ENCODE measurements at regions not wholly inside any gene's neighbourhood (a gene's known extent, or its start where the extent isn't known, plus 50 kb on each side); places are given as distances from the start of the nearest gene placed in this dataset.
"Not testable (repeated sequence)": the region's sequence is repeated elsewhere in the genome, so short reads cannot be mapped to it uniquely, and the experiment has no call there.

DNA sequence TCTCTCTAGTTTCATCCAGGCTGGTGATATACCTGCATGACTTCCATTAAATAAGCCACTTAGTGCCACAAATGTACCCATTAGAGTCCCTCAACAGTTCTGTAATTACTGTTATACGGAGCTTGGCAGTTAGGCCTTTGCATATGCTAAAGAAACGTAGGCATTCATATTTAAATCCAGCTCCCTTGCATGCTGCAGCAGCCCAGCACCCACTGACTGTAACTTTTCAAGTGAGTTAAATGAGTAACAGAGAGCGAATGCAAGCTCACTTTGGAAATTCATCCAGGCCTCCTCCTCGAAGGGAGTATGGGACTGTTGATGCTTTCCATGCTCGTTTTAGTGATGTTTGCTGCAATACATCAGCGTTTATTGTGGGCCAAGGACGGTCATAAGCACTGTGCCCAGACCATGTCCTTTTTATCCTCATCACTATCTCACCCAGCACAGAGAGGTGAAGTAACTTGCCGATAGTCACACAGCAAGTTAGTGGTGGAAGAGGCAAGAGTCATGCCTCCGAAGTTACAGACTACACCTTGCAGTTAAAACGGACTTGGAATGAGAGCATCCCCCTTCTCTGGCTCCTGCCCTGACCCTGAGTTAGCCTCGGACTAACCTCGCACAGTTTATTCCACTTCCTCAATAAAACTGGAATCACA lies 179.4 kb upstream of the PDE10A start:
- no peak for DNase-seq

DNA sequence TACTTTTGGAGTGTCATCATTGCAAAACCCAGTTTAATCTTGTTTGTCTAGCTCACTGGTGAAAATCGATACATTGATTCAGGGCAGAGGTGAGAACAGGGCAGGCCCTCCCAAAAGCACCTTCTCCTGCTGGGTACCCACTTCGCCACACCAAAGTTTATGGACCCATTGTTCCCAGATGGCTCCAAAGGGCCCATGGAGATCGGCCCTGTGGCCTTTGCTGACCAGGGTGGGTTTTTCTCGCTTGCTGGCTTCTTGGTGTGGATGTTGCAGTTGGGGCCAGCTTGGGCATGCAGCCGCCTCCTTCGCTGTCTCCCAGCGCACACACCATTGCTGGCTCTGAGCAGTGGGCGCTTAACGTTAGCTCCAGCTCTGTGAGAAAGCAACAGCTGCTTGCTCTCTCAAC lies 178.1 kb upstream of the PDE10A start:
- no peak for DNase-seq

DNA sequence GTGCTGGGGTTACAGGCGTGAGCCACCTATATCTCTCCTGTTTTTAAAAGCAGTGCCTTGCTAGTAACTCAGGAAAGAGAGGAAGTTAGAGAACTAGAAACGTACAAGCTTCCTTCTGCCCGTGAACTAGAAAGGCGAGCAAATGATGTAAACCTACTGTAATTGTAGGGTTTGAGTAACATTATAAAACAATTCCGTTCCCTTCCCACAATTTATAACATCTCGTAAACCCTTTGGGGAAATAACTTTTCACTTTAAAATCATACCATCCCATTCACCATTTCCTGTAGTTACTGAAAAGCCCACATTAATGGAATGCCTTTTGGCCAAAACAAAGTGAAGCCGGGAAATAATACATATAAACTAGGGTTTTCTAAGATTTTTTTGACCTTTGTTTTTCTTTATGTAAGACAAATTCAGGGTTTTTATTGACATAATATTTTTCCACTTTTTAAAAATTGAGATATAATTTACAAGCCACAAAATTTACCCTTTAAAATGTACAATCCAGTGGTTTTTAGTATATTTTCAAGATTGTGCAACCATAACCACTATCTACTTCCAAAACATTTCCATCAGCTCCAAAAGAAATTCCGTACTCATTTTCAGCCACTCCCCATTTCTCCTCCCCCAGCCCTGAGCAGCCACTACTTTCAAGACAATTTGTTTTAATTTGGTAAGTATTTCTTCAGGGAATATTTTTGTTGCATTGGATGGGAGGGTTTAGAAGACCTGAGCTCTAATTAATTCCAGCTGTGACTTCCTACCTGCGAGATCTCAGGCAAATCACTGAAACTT lies 175.1 kb upstream of the PDE10A start:
- no peak for DNase-seq

DNA sequence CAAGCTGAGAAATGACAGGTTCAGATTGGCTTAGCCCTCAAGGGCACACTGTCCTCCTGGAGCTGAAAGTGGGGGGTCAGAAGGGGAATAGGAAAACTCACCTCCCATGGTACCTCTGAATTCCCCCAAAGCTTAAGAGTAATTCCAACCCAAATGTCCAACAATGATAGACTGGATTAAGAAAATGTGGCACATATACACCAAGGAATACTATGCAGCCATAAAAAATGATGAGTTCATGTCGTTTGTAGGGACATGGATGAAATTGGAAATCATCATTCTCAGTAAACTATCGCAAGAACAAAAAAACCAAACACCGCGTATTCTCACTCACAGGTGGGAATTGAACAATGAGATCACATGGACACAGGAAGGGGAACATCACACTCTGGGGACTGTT lies 173.6 kb upstream of the PDE10A start:
- DNase-seq = not testable (repeated sequence)

DNA sequence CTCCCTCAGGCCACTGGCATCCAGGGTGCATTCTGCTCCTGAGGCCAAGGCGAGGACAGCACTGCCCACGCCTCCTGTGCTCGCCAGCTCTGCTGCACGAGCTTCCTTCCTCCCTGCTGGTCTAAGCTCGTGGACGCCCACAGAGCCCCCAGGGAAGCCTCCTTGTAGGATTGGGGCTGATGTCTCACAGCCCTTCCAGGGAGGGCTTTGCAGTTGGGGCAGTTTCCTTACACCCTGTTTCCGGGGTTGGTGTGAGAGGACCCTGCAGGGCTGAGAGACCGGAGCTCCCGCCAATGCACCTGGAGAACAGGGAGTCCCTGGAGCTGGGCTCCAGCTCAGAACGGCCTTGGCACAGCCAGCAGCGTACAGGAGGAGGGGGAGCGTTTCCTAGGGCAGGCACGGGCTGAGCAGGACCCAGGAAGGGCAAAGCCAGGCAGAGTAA lies 172.4 kb upstream of the PDE10A start:
- DNase-seq = no peak

DNA sequence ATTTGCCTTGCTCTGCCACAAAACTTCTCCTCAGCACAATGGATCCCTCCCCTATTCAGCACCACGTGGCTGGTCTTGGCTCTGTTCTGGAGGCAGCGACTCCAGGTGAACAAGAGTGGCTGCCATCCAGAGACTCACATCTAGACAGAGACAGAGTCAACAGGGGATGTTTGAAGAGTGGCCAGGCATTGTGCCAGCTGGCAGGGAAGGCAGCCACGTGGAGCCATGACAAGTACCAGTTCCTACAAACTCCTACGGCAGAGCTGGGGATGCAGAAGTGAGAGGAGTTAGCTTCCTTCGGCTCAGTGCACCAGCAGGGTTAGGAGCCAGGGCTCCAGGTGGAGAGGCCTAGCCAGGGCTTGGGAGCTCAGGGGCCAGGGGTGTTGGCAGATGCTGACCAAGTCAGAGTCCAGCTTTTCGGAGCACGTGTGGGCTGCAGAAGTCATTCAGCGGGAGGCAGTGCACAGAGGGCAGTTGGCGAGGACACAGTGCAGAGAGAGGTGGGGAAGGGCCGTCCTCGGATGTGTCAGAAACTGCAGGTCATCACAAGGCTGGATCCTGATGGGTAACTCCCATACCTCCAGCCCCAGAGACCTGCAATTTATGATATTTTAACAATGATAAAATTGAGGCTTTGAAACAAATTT lies 171.7 kb upstream of the PDE10A start:
- DNase-seq = no peak

DNA sequence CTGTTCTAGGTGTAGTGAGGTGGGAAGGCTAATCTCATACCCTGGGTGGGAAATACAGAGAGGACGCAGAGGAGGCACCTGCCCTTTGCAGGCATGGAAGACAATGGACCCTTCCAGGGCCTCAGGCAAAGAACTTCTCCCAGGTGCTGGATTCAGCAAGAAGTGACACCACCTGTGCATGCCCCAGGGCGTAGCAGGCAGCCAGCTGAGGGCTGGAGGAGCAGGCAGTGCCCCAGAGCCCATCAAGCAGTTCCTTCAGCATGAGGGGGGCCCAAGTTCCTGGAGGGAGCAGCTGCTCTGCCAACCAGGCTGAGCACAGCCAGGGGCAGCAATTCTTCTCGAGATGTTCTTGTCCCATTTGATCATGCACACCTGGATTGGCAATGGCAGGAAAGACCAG lies 170.3 kb upstream of the PDE10A start:
- DNase-seq = no peak

DNA sequence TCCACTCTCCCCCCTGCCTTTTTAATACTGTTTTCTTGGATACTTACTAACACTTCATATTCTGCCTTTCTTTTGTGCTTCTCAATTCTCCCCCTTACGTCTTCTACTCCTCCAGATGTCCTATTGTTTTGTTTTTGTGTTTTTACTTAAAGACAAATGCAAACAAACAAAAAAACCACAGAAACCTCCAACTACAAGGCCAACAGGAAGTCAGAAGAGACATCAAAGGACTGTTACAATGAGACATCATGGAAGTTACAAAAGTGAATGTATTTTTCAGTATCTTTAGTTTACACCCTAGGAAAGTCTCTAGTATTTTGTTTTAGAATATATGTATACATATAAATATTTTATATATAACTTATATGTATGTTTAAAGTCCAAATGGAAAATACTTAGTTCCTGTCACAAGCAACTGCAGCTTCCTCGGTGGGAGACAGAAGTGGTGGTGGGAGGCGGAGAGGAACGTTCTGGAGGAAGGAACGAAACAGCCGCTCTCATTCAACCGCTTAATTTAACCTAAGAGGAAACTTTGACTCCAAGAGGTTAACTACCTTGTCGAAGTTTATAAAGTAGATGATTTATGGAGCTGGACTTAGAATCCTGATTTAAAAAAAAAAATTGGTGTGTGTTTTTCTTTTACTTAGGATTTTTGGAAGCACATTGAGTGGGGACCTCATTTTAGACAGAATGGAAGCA lies 168.9 kb upstream of the PDE10A start:
- no peak for DNase-seq

DNA sequence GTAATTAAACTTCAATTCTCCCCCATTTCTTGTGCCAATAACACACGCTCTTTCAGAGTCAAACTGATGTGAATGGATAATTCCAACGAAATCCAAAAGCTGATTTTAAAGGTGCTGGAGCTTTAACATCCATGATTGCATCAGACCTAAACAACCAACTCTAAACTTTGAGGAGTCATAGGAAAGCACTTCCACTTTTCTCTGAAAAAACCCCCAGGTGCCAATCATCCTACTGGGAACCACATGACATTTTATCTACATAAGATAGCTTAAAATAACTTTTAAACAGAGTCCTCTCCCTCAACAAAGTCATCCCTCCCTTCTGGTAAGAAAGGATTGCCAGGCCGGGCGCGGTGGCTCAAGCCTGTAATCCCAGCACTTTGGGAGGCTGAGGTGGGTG lies 167.7 kb upstream of the PDE10A start:
- no peak for DNase-seq

DNA sequence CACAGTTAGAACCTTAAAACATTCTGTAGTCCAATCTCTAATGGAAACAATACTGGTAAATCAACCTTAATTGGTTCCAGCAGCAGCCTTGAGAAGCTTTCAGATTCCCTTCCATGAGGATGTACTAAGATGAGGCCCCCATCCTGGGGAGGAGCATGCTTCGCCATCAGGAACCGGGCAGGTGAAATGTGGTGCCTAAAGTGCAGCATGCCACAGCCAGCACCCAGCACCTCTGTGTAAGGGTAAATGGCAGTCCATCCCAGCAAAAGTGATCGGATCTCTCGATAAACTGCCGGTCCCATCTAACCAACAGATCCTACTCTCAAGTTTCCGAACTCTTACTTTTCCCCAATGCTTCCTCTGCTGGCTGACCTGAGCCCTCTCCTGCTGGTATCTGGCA lies 166.3 kb upstream of the PDE10A start:
- no peak for DNase-seq

DNA sequence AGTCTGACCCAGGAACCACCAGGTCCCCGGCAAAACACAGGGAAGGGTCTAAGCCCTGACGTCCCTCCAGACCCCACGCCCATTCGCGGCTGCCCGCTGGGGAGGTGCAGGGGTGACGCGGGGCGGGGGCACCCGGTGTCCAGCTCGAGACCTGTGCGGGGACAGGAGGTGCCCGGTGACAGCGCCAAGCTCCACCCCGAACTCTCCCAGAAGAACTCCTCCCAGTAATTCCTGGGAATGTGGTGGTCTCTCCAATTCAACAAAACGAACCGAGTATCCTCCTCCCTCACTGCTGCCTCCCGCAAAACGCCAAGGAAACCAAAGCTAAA lies 164.1 kb upstream of the PDE10A start:
- DNase-seq = no peak

DNA sequence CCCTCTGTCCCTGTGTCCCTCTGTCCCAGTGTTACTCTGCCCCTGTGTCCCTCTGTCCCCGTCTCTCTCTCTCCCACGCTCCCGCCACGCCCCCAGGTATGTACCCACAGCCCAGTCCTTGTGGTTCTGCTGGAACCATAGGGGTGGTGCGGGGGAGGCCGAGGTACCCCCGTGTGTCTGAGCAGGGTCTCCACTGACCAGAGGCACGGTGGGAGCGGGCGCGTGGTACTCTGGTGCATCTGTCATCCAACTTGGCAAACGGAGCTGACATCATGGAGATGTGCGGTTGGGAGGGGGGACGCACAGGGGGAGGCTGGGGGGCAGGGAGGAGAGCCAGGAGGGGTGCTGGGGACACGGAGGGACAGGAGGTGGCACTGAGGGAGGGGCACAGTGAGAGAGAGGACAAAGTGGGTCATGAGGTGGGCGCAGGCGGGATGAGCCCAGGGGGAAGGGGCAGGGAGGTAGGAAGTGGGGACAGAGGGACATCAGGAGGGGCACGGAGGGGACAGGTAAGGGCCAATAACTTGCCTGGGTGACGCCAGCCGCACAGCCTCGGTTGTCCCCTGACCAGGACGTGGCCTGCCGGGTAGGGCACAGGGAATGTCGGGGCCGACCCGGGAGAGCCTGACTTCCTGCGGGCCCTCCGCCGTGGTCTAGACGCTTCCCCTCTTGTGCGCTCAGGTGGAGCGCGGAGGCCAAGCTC lies 163.6 kb upstream of the PDE10A start:
- DNase-seq = no peak

DNA sequence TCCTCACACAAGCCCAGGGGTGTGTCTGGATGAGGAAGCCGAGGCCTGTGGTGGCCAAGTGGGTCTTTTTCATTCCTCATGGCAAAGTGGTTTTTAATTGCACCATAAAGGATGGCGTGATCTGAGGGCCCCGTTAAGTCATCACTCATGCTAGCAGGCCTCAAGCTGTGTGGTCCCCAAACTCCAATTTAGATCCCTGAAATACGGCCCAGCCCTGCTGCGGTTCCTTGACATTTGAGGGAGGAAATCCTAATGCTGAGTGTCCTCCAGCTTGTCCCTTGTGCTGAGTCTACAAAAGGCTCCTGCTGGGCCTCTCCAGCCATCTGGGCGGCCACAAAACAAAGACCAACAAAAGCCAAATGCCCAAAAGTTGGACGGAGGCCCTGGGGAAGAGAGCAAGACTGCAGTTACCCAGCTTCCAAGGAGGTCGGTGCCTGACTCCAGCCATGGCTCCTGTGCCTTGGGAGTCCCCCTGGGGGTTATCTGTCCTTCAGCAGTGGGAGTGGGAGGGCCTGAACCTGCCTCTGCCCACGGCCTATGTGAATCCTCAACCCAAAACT lies 162.3 kb upstream of the PDE10A start:
- DNase-seq = no peak

DNA sequence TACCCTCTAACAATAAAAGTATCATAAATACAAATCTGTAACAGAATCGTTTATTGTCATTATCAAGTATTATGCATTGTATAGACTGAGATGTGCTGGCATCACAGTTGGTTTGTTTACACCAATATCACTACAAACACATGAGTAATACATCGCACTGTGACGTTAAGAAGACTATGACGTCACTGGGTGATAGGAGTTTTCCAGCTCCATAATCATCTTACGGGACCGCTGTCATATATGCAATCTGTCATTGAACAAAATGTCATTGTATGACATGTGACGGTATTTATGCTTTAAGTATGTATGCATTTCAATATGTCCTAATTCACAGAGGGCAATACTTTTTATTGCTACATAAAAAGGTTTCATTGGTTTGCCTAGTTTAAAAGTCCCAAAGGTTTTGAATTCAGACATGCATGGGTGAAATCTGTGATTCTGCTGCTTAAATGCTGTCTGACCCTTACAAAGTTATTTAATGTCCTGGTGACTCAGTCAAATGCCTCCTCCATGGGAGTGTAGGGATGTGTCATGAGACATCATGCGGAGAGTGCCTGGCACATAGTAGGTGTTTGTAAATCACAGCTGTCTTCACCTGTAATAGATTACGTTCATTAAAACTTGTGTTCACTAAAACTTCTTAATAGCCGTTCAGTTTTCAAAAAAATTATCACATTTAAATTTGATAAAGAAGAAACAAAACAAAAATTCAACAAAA lies 160.7 kb upstream of the PDE10A start:
- no peak for DNase-seq

DNA sequence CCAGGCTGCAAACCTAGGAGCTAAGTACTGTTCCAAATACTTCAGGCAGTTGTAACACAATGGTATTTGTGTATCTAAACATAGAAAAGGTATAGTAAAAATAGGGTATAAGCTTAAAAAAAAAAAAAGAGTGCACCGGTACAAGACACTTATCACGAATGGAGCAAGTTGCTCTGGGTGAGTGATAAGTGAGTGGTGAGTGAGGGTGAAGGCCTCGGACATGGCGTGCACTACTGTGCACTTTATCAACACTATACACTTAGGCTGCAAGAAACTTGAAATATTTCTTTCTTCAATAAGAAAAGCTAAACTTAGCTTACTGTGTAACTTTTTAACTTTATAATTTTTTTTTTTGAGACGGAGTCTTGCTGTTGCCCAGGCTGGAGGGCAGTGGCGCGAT lies 159.5 kb upstream of the PDE10A start:
- DNase-seq = no peak

DNA sequence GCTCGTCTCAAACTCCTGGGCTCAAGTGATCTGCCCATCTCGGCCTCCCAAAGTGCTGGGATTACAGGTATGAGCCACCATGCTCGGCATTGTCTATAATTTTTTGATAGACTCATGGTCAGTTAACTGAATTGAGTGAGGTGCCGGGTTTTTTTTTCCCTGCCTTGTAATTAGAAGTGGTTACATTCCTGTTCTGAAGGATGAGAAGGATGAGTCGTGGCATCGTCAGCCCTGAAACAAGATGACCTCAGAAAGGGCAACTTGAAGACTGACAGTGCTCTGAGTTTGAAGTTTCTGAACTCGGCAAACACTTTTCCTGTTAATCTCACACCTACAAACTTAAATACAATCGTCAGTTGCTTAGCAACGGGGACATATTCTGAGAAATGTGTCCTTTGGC lies 158.7 kb upstream of the PDE10A start:
- no peak for DNase-seq

DNA sequence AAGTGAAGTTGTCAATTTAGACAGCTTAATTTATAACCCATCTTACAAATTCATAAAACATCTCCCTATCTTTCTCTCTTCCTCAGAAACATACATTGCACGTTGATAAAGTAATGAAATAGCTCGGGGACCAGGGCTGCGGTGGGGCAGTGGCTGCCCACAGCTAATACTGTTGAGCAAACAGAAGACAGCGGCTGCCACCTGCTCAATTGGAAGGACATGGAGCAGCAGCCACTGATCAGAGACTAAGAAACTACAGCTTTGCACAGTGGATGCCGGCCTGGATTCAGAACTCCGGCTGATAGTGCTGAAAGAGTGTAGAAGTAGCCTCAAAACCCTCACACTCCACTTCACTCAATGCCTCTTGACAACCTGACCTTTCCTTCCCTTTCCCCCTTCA lies 157.9 kb upstream of the PDE10A start:
- DNase-seq = no peak

DNA sequence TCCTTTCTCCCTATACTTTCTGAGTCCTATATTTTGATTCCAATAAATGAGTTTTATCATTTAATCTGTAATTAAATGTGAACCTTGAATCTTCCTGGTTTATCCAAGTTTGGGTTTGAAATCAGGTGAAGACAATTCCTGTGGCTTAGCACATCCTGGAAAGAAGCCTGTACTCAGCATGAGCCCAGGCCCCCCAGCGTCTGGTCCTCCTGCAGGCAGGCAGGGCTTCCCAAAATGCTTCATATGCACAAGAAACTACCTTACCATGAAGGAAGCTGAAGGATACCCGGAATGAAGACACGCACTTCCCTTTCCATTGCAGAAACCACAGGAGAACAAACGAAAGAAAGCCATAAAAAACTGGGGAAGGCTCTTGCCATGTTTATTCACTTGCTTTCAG lies 157.4 kb upstream of the PDE10A start:
- no peak for DNase-seq

DNA sequence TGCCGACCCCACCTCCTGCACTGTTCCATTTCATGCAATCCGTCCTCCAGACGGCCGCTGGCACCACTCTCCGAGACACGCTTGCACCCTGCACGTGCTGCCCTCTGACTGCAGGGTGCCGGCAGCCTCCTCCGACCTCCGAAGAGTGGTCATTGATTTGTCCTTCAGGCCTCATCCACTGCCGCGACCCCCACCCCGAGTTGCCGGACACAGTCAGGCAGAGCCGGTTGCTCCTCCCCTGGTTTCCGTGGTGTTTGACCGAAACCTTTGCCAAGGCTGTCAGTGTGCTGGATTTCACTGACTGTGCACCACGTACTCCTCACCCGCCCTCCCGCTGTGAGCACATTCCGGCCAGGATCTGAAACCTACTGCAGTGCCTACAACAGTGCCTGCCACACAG lies 156.4 kb upstream of the PDE10A start:
- no peak for DNase-seq

DNA sequence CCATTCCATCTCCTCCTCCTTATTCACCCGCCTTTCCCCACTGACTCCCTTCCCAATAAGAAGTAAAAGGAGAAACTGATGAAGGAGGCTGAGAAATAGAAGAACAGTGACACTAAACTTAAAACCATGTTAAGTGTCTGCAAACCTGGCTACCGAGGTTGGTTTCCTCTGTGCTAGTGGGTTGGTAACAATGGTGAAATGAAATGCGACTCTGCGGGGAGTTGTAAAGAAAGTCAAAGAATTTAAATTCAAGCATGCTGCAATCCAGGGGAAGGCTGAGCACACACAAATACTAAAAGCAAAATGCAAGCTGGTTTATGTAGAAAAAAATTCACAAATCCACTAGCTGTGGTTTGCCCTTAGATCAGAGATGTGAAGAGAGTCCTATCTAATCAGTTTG lies 155.2 kb upstream of the PDE10A start:
- no peak for DNase-seq

DNA sequence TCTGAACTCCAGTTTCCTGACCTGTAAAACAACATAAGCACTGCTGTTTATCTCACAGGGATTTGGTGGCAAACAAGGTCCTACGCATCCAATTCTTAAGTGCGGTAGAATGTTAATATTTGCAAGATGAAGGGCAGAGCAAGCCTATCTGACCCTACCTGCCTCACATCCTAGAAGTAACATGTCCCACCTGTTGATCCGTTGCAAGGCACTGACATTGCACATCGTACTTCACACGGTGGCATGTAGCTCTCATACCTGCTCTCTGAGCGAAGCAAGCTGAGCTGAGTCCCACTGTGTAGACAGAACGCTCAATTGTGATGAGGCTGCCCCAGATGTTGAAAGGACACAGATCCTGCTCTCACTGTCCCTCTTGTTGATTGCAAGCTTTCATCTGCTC lies 154.7 kb upstream of the PDE10A start:
- DNase-seq = no peak

DNA sequence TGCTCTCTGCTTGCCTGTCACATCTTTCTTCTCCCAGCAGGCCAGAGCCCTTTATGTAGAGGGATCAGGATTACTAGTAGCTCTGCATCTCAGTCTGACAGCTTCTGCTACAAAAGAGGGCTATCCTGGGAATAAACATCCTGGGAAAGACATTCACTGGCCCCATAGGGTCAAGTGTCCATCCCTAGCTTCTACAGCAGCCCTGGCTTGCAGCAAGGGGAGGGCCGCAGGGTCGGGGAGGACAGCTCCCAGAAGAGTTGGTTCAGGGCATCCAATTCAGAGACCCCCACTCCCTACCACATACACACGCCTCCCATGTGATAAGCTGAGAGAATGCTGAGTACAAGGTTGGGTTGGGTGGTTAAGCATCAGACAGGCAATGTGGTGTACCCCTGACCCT lies 154.1 kb upstream of the PDE10A start:
- no peak for DNase-seq

All from stimulated activated CD4-positive, alpha-beta T cell treated with anti-CD3 and anti-CD28 coated beads, Interleukin-12 subunit alpha, Interleukin-12 subunit beta, amount 100 ng/mL, for 4 hours (primary cell).